ENCODE measurements at regions not wholly inside any gene's neighbourhood (a gene's known extent, or its start where the extent isn't known, plus 50 kb on each side); places are given as distances from the start of the nearest gene placed in this dataset.

GRCh38 chr5:74956278-74956677 is 90.1 kb upstream of the FAM169A start:
- no peak overlapping the region for H3K27ac ChIP-seq (ENCODE audit: low read depth, low read length)
- no peaks in the 10 kb centered on the region for H3K9me3 ChIP-seq (ENCODE audit: control insufficient read depth, insufficient read depth, low read length)
- H3K36me3 ChIP-seq (ENCODE audit: control insufficient read depth, insufficient read depth, low read length) = no peaks in the 10 kb centered on the region
- no peak overlapping the region for H3K9ac ChIP-seq (ENCODE audit: low read depth, low read length)
- no peaks in the 10 kb centered on the region for H3K4me1 ChIP-seq (ENCODE audit: control insufficient read depth, insufficient read depth, low read length)
- no peaks in the 10 kb centered on the region for H3K27me3 ChIP-seq (ENCODE audit: control insufficient read depth, insufficient read depth, low read length)
- H3K4me3 ChIP-seq (ENCODE audit: low read depth, low read length) = no peak overlapping the region

DNA sequence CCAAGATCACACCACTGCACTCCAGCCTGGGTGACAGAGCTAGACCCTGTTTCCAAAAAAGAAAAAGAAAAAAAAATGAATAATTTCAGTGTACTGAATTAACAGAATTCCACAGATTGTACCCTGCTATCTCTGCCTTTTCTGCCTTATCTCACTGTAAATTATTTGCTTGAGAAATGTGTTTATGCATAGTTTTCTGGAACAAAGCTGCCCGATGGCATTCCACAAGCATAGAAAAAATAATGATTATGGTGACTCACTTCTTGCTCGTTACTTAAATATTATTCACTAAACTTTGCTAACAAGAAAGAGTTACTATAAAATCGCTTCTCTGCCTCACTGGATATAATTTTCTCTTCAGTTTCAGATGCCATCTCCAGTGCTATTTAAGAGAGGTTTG is 88.7 kb upstream of the FAM169A start:
- Histone ChIP-seq H3K27me3 (ENCODE audit: control insufficient read depth, insufficient read depth, low read length) (no peaks in the 10 kb centered on the region), H3K9ac (ENCODE audit: low read depth, low read length) (no peak overlapping the region), H3K4me3 (ENCODE audit: low read depth, low read length) (no peak overlapping the region), H3K36me3 (ENCODE audit: control insufficient read depth, insufficient read depth, low read length) (no peaks in the 10 kb centered on the region), H3K4me1 (ENCODE audit: control insufficient read depth, insufficient read depth, low read length) (no peaks in the 10 kb centered on the region), H3K9me3 (ENCODE audit: control insufficient read depth, insufficient read depth, low read length) (no peaks in the 10 kb centered on the region), H3K27ac (ENCODE audit: low read depth, low read length) (no peak overlapping the region)

- no peaks in the 10 kb centered on the region for H3K36me3 ChIP-seq (ENCODE audit: control insufficient read depth, insufficient read depth, low read length)
- no peaks in the 10 kb centered on the region for H3K9me3 ChIP-seq (ENCODE audit: control insufficient read depth, insufficient read depth, low read length)
- no peaks in the 10 kb centered on the region for H3K4me1 ChIP-seq (ENCODE audit: control insufficient read depth, insufficient read depth, low read length)
- no peak overlapping the region for H3K27ac ChIP-seq (ENCODE audit: low read depth, low read length)
- no peak overlapping the region for H3K4me3 ChIP-seq (ENCODE audit: low read depth, low read length)
- no peaks in the 10 kb centered on the region for H3K27me3 ChIP-seq (ENCODE audit: control insufficient read depth, insufficient read depth, low read length)
- no peak overlapping the region for H3K9ac ChIP-seq (ENCODE audit: low read depth, low read length)
Measured at GRCh38 chr5:74953937-74954720, 87.9 kb upstream of the FAM169A start.

DNA sequence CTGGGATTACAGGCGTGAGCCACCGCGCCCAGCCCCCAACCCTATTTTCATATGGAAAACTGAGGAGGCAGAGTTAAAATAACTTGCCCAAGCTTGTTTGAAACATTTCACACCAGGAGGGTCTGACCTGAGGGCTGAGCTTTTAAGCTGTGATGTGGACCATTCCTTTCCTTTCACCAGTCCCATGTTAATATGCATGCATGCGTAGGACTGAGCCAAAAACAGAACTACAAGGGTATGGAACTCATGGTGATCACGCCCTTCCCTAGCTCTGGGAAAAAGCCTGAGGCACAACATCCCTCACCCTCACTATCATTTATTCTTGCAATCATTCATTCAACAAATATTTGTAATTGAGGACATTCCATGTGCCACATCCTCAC is 87.4 kb upstream of the FAM169A start:
- Histone ChIP-seq H3K9ac (ENCODE audit: low read depth, low read length) (no peak overlapping the region), H3K4me1 (ENCODE audit: control insufficient read depth, insufficient read depth, low read length) (peaks cover under 1% of the 10 kb centered on the region; the same call in 1 of the 2 replicates), H3K4me3 (ENCODE audit: low read depth, low read length) (no peak overlapping the region)

DNA sequence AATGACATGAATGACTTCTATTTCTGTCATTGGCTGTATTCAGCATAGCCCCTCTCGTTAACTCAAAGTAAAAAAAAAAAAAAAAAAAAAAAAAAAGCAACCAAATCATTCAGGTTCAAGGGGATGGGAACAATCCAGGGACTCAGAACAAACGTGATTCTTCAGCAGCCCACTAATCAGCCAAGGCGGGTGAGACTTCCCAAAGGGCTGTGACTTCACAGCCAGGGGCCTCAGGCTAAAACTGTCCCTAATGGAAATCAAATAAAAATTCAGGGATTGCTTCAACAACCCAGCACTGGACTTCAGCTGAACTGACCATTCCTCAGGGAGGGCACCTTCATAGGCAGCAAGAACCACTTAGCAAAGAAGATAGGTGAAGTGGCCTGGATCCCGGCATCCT is 86.2 kb upstream of the FAM169A start:
- Histone ChIP-seq H3K27me3 (ENCODE audit: control insufficient read depth, insufficient read depth, low read length) (no peaks in the 10 kb centered on the region), H3K36me3 (ENCODE audit: control insufficient read depth, insufficient read depth, low read length) (no peaks in the 10 kb centered on the region), H3K27ac (ENCODE audit: low read depth, low read length) (no peak overlapping the region), H3K4me1 (ENCODE audit: control insufficient read depth, insufficient read depth, low read length) (peaks cover 10% of the 10 kb centered on the region; the same call in 1 of the 2 replicates), H3K4me3 (ENCODE audit: low read depth, low read length) (no peak overlapping the region), H3K9me3 (ENCODE audit: control insufficient read depth, insufficient read depth, low read length) (no peaks in the 10 kb centered on the region), H3K9ac (ENCODE audit: low read depth, low read length) (no peak overlapping the region)

More for the DNA sequence above, 87.4 kb upstream of the FAM169A start:
- Histone ChIP-seq H3K27ac (ENCODE audit: low read depth, low read length) (no peak overlapping the region), H3K36me3 (ENCODE audit: control insufficient read depth, insufficient read depth, low read length) (no peaks in the 10 kb centered on the region), H3K9me3 (ENCODE audit: control insufficient read depth, insufficient read depth, low read length) (no peaks in the 10 kb centered on the region), H3K27me3 (ENCODE audit: control insufficient read depth, insufficient read depth, low read length) (no peaks in the 10 kb centered on the region)

- Histone ChIP-seq H3K9me3 (ENCODE audit: control insufficient read depth, insufficient read depth, low read length) (no peaks in the 10 kb centered on the region), H3K36me3 (ENCODE audit: control insufficient read depth, insufficient read depth, low read length) (no peaks in the 10 kb centered on the region), H3K4me3 (ENCODE audit: low read depth, low read length) (no peak overlapping the region), H3K27me3 (ENCODE audit: control insufficient read depth, insufficient read depth, low read length) (no peaks in the 10 kb centered on the region), H3K9ac (ENCODE audit: low read depth, low read length) (no peak overlapping the region), H3K4me1 (ENCODE audit: control insufficient read depth, insufficient read depth, low read length) (peaks cover 10% of the 10 kb centered on the region; the same call in 1 of the 2 replicates), H3K27ac (ENCODE audit: low read depth, low read length) (no peak overlapping the region)
Measured at GRCh38 chr5:74951865-74952264, 85.7 kb upstream of the FAM169A start.

- no peak overlapping the region for H3K27ac ChIP-seq (ENCODE audit: low read depth, low read length)
- H3K9me3 ChIP-seq (ENCODE audit: control insufficient read depth, insufficient read depth, low read length) = no peaks in the 10 kb centered on the region
- H3K4me3 ChIP-seq (ENCODE audit: low read depth, low read length) = no peak overlapping the region
- H3K4me1 ChIP-seq (ENCODE audit: control insufficient read depth, insufficient read depth, low read length) = peaks cover 10% of the 10 kb centered on the region; the same call in 1 of the 2 replicates
- H3K9ac ChIP-seq (ENCODE audit: low read depth, low read length) = no peak overlapping the region
- H3K36me3 ChIP-seq (ENCODE audit: control insufficient read depth, insufficient read depth, low read length) = no peaks in the 10 kb centered on the region
- no peaks in the 10 kb centered on the region for H3K27me3 ChIP-seq (ENCODE audit: control insufficient read depth, insufficient read depth, low read length)
Measured at GRCh38 chr5:74950836-74951515, 84.8 kb upstream of the FAM169A start.

GRCh38 chr5:74949976-74950375 is 83.8 kb upstream of the FAM169A start:
- Histone ChIP-seq H3K4me1 (ENCODE audit: control insufficient read depth, insufficient read depth, low read length) (peaks cover 10% of the 10 kb centered on the region; the same call in 1 of the 2 replicates), H3K36me3 (ENCODE audit: control insufficient read depth, insufficient read depth, low read length) (no peaks in the 10 kb centered on the region), H3K9ac (ENCODE audit: low read depth, low read length) (no peak overlapping the region), H3K27ac (ENCODE audit: low read depth, low read length) (no peak overlapping the region), H3K4me3 (ENCODE audit: low read depth, low read length) (no peak overlapping the region), H3K27me3 (ENCODE audit: control insufficient read depth, insufficient read depth, low read length) (no peaks in the 10 kb centered on the region), H3K9me3 (ENCODE audit: control insufficient read depth, insufficient read depth, low read length) (no peaks in the 10 kb centered on the region)

GRCh38 chr5:74948031-74948546 is 81.9 kb upstream of the FAM169A start:
- no peak overlapping the region for H3K4me3 ChIP-seq (ENCODE audit: low read depth, low read length)
- peaks cover 10% of the 10 kb centered on the region; the same call in 1 of the 2 replicates for H3K4me1 ChIP-seq (ENCODE audit: control insufficient read depth, insufficient read depth, low read length)
- H3K9me3 ChIP-seq (ENCODE audit: control insufficient read depth, insufficient read depth, low read length) = no peaks in the 10 kb centered on the region
- H3K9ac ChIP-seq (ENCODE audit: low read depth, low read length) = no peak overlapping the region
- H3K27me3 ChIP-seq (ENCODE audit: control insufficient read depth, insufficient read depth, low read length) = no peaks in the 10 kb centered on the region
- H3K27ac ChIP-seq (ENCODE audit: low read depth, low read length) = no peak overlapping the region
- no peaks in the 10 kb centered on the region for H3K36me3 ChIP-seq (ENCODE audit: control insufficient read depth, insufficient read depth, low read length)

- H3K9ac ChIP-seq (ENCODE audit: low read depth, low read length) = no peak overlapping the region
- H3K27me3 ChIP-seq (ENCODE audit: control insufficient read depth, insufficient read depth, low read length) = no peaks in the 10 kb centered on the region
- H3K9me3 ChIP-seq (ENCODE audit: control insufficient read depth, insufficient read depth, low read length) = no peaks in the 10 kb centered on the region
- H3K27ac ChIP-seq (ENCODE audit: low read depth, low read length) = no peak overlapping the region
- no peaks in the 10 kb centered on the region for H3K36me3 ChIP-seq (ENCODE audit: control insufficient read depth, insufficient read depth, low read length)
- no peak overlapping the region for H3K4me3 ChIP-seq (ENCODE audit: low read depth, low read length)
- H3K4me1 ChIP-seq (ENCODE audit: control insufficient read depth, insufficient read depth, low read length) = peaks cover 16% of the 10 kb centered on the region
Measured at GRCh38 chr5:74946471-74946870, 80.3 kb upstream of the FAM169A start.

- H3K27ac ChIP-seq (ENCODE audit: low read depth, low read length) = no peak overlapping the region
- peaks cover 16% of the 10 kb centered on the region for H3K4me1 ChIP-seq (ENCODE audit: control insufficient read depth, insufficient read depth, low read length)
- H3K9me3 ChIP-seq (ENCODE audit: control insufficient read depth, insufficient read depth, low read length) = no peaks in the 10 kb centered on the region
- no peak overlapping the region for H3K4me3 ChIP-seq (ENCODE audit: low read depth, low read length)
- H3K36me3 ChIP-seq (ENCODE audit: control insufficient read depth, insufficient read depth, low read length) = no peaks in the 10 kb centered on the region
- H3K9ac ChIP-seq (ENCODE audit: low read depth, low read length) = no peak overlapping the region
- H3K27me3 ChIP-seq (ENCODE audit: control insufficient read depth, insufficient read depth, low read length) = no peaks in the 10 kb centered on the region
Measured at GRCh38 chr5:74945561-74946165, 79.5 kb upstream of the FAM169A start.

Measured in HUES48 (cell line).